A673 (cell line): ENCODE measurements at regions not wholly inside any gene's neighbourhood (a gene's known extent, or its start where the extent isn't known, plus 50 kb on each side); places are given as distances from the start of the nearest gene placed in this dataset.

Source experiments
- BruUV-seq: library from RNA; stranded (reverse); fragments of 400-500 nt; replicated peaks from 2 replicates; lab custom pipeline; 2021; lab: Mats Ljungman, UMichigan
- CTCF ChIA-PET: fragments of 300-600 bp; sonication (Branson Sonifier 250); formaldehyde crosslinking; loops from one replicate; lab custom pipeline; 2022; ENCODE audit warnings: antibody characterized with exemption; lab: Charles Lee
- POLR2A ChIA-PET: fragments of 300-600 bp; sonication (Branson Sonifier 250); formaldehyde crosslinking; loops from one replicate; lab custom pipeline; 2022; ENCODE audit warnings: antibody characterized with exemption; ENCODE audit not compliant: low non-redundant PET; lab: Charles Lee
- DNase-seq: peaks from one replicate; pipeline ENCODE4 v3.0.0-alpha.2; 2015; ENCODE audit warnings: low spot score
- H3K27ac ChIP-seq: fragments of 200-600 bp; sonication (generic); 2 replicates; pipeline ENCODE4 v1.5.1; 2016; ENCODE audit warnings: mixed run types, low read depth, mild to moderate bottlenecking, mixed read lengths, antibody characterized with exemption, low read length; ENCODE audit not compliant: poor library complexity, severe bottlenecking
- H3K27me3 ChIP-seq: fragments of 200-600 bp; sonication (generic); replicated peaks from 2 replicates; pipeline ENCODE4 v1.6.1; 2017; ENCODE audit warnings: mixed run types, low read depth, mild to moderate bottlenecking, mixed read lengths, antibody characterized with exemption, low read length; ENCODE audit not compliant: insufficient read depth, poor library complexity
- H3K36me3 ChIP-seq: fragments of 200-600 bp; sonication (generic); 2 replicates; pipeline ENCODE4 v1.6.1; 2016; ENCODE audit warnings: mixed run types, mild to moderate bottlenecking, mixed read lengths, antibody characterized with exemption, low read length; ENCODE audit not compliant: insufficient read depth, poor library complexity, severe bottlenecking
- H3K4me1 ChIP-seq: fragments of 200-600 bp; sonication (generic); 2 replicates; pipeline ENCODE4 v1.6.1; 2017; ENCODE audit warnings: mixed run types, mild to moderate bottlenecking, mixed read lengths, antibody characterized with exemption, low read length; ENCODE audit not compliant: insufficient read depth, poor library complexity, severe bottlenecking
- H3K4me3 ChIP-seq: fragments of 200-600 bp; sonication (generic); 2 replicates; pipeline ENCODE4 v1.5.1; 2016; ENCODE audit warnings: low read depth, mixed run types, mild to moderate bottlenecking, mixed read lengths, low read length; ENCODE audit not compliant: poor library complexity, severe bottlenecking
- H3K9me3 ChIP-seq: fragments of 200-600 bp; sonication (generic); 2 replicates; pipeline ENCODE4 v1.6.1; 2016; ENCODE audit warnings: mixed run types, low read depth, mild to moderate bottlenecking, mixed read lengths, antibody characterized with exemption, low read length; ENCODE audit not compliant: poor library complexity, severe bottlenecking
- EZH2 ChIP-seq: fragments of 200-600 bp; sonication (generic); IDR thresholded peaks from 2 replicates; pipeline ENCODE4 v1.6.1; 2017; ENCODE audit warnings: borderline replicate concordance, low read depth, mild to moderate bottlenecking, mixed read lengths, antibody characterized with exemption, low read length; ENCODE audit not compliant: poor library complexity, severe bottlenecking
- intact Hi-C: fragments of 100-400 bp; cut with micrococcal nuclease; formaldehyde crosslinking; loops from one replicate; pipeline ENCODE4 v1.10.0; 2022; ENCODE audit not compliant: unreplicated experiment
- TF ChIP-seq, protein P1 (sequence below): fragments of 300-800, 200-600 bp; sonication (generic); conservative IDR thresholded peaks from 2 replicates; pipeline ENCODE4 v1.5.1; 2017; ENCODE audit warnings: low read depth, mild to moderate bottlenecking, antibody characterized with exemption, low read length, moderate library complexity, mixed read lengths

- intact Hi-C loops, result no loop called here
- no peak for DNase-seq
- POLR2A ChIA-PET, result no interaction called here
- Histone ChIP-seq H3K9me3 (no peaks in the 10 kb centered on the region), H3K4me3 (no peak overlapping the region), H3K27me3 (no peaks in the 10 kb centered on the region), H3K4me1 (no peaks in the 10 kb centered on the region), H3K36me3 (no peaks in the 10 kb centered on the region), H3K27ac (no peak overlapping the region)
- CTCF ChIA-PET, result no interaction called here
- BruUV-seq, result no TSS peak
- TF ChIP-seq EZH2, result no peak
- TF ChIP-seq, protein P1, sequence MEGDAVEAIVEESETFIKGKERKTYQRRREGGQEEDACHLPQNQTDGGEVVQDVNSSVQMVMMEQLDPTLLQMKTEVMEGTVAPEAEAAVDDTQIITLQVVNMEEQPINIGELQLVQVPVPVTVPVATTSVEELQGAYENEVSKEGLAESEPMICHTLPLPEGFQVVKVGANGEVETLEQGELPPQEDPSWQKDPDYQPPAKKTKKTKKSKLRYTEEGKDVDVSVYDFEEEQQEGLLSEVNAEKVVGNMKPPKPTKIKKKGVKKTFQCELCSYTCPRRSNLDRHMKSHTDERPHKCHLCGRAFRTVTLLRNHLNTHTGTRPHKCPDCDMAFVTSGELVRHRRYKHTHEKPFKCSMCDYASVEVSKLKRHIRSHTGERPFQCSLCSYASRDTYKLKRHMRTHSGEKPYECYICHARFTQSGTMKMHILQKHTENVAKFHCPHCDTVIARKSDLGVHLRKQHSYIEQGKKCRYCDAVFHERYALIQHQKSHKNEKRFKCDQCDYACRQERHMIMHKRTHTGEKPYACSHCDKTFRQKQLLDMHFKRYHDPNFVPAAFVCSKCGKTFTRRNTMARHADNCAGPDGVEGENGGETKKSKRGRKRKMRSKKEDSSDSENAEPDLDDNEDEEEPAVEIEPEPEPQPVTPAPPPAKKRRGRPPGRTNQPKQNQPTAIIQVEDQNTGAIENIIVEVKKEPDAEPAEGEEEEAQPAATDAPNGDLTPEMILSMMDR, result no peak
Observed at GRCh38 chr4:71095141-71095540, 101.7 kb downstream of the DCK start.

- H3K36me3 ChIP-seq, result no peaks in the 10 kb centered on the region
- BruUV-seq, result no TSS peak
- ChIA-PET CTCF (no interaction called here), POLR2A (interaction anchor here (0.5 kb wide), 1 partner anchor 84 kb away, joined by 3 read pairs; no protein-coding TSS in a partner anchor)
- H3K27me3 ChIP-seq, result no peaks in the 10 kb centered on the region
- TF ChIP-seq EZH2, result no peak
- TF ChIP-seq, protein P1, result no peak
- no peak overlapping the region for H3K4me3 ChIP-seq
- no peak overlapping the region for H3K27ac ChIP-seq
- DNase-seq, result no peak
- H3K9me3 ChIP-seq, result no peaks in the 10 kb centered on the region
- no peaks in the 10 kb centered on the region for H3K4me1 ChIP-seq
- intact Hi-C loops, result no loop called here
Observed at GRCh38 chr4:71095545-71095944, 102.1 kb downstream of the DCK start.

DNA sequence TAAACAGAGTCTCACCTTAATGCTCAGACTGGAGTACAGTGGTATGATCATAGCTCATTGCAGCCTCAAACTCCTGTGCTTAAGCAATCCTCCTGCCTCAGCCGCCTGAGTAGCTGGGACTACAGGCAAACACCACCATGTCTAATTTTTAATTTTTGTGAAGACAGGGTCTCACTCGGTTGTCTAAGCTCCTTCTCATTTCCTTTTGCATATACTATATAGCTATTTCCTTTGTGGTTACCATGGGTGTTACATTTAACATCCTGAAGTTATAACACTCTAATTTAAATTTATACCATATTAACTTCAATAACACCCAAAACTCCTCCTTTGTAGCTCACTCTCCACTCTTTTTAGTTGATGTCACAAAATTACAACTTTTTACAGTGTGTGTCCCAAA, 114.3 kb downstream of the DCK start:
- no TSS peak for BruUV-seq
- no peaks in the 10 kb centered on the region for H3K4me1 ChIP-seq
- H3K36me3 ChIP-seq, result no peaks in the 10 kb centered on the region
- ChIA-PET CTCF (no interaction called here), POLR2A (no interaction called here)
- no peak for TF ChIP-seq EZH2
- TF ChIP-seq, protein P1, result no peak
- no peak overlapping the region for H3K4me3 ChIP-seq
- H3K9me3 ChIP-seq, result no peaks in the 10 kb centered on the region
- H3K27ac ChIP-seq, result no peak overlapping the region
- intact Hi-C loops, result no loop called here
- peak; percentile 1 for DNase-seq
- H3K27me3 ChIP-seq, result no peaks in the 10 kb centered on the region
